HepG2 (cell line): ENCODE measurements at regions not wholly inside any gene's neighbourhood (a gene's known extent, or its start where the extent isn't known, plus 50 kb on each side); places are given as distances from the start of the nearest gene placed in this dataset.
"Not testable (repeated sequence)": the region's sequence is repeated elsewhere in the genome, so short reads cannot be mapped to it uniquely, and the experiment has no call there.

Experiments used
- ATAC-seq: fragments of 200-7000 bp; cut with Tn5 transposase; 3 replicates; pipeline ENCODE4 v1.9.1; 2020; ENCODE audit warnings: mild to moderate bottlenecking, moderate library complexity
- BruUV-seq: library from RNA; stranded (reverse); fragments of 400-500 nt; replicated peaks from 2 replicates; lab custom pipeline; 2021; lab: Mats Ljungman, UMichigan
- CTCF ChIA-PET: fragments of 300-600 bp; formaldehyde crosslinking; extraction: SDS; loops from one replicate; lab custom pipeline; 2021; ENCODE audit warnings: low total read pairs, inconsistent platforms, low intra/inter-chr PET ratio; lab: Yijun Ruan, JAX
- POLR2A ChIA-PET: fragments of 350-600 bp; sonication (Branson Sonifier 250); formaldehyde crosslinking; loops from one replicate; lab custom pipeline; 2020; ENCODE audit warnings: antibody characterized with exemption, inconsistent platforms; lab: Yijun Ruan, JAX
- DNase-seq: peaks from one replicate; pipeline ENCODE4 v3.0.0-alpha.2; 2015; ENCODE audit warnings: low spot score
- FAIRE-seq: peaks from 3 replicates; lab custom pipeline; 2011; peaks lifted over from hg19 to GRCh38; lab: Jason Lieb, UNC
- H2AFZ ChIP-seq: one replicate; pipeline ENCODE4 v1.6.1; 2011; ENCODE audit warnings: low read length, inconsistent platforms
- H3K27ac ChIP-seq: fragments of 300-600 bp; 3 replicates; pipeline ENCODE4 v1.8.0; 2011; ENCODE audit warnings: mixed run types, mild to moderate bottlenecking, mixed read lengths, low read length, inconsistent platforms; ENCODE audit not compliant: insufficient read depth; ENCODE audit errors: extremely low read length
- H3K27me3 ChIP-seq, 2 experiments: fragments of 200-600 bp in 1 of 2; 2 replicates in 1 of 2; 3 replicates in 1 of 2; pipeline versions ENCODE4 v1.6.0 to v1.8.0; 2011; ENCODE audit warnings: low read length in 2 of 2, mild to moderate bottlenecking in 2 of 2, moderate library complexity in 2 of 2, inconsistent platforms in 1 of 2; ENCODE audit not compliant: insufficient read depth in 2 of 2, control insufficient read depth in 1 of 2
- H3K36me3 ChIP-seq, 2 experiments: fragments of 200-600 bp in 1 of 2; replicated peaks in 1 of 2; 2 replicates in 1 of 2; 3 replicates in 1 of 2; pipeline versions ENCODE4 v1.5.1 to v1.8.0; 2011; ENCODE audit warnings: low read length in 2 of 2, inconsistent platforms in 1 of 2; ENCODE audit not compliant: insufficient read depth in 2 of 2, control insufficient read depth in 1 of 2
- H3K4me1 ChIP-seq: 2 replicates; pipeline ENCODE4 v1.5.1; 2012; ENCODE audit warnings: low read length, inconsistent platforms; ENCODE audit not compliant: insufficient read depth
- H3K4me2 ChIP-seq: 2 replicates; pipeline ENCODE4 v1.6.0; 2011; ENCODE audit warnings: low read depth, low read length, inconsistent platforms
- H3K4me3 ChIP-seq, 3 experiments: fragments of 200-600 bp in 1 of 3; sonication (generic), shearing (Covaris generic) in 1 of 3; replicated peaks in 1 of 3; 2 replicates each; pipeline ENCODE4 v1.5.1; 2011 to 2016; ENCODE audit warnings: low read length in 3 of 3, inconsistent platforms in 2 of 3, low read depth in 2 of 3, mild to moderate bottlenecking in 2 of 3, control low read depth in 1 of 3, mixed read lengths in 1 of 3; ENCODE audit not compliant: insufficient read depth in 1 of 3
- H3K79me2 ChIP-seq: one replicate; pipeline ENCODE4 v1.6.1; 2011; ENCODE audit warnings: low read length, inconsistent platforms; ENCODE audit not compliant: insufficient read depth
- H3K9ac ChIP-seq: 2 replicates; pipeline ENCODE4 v1.6.0; 2011; ENCODE audit warnings: mild to moderate bottlenecking, low read depth, low read length, inconsistent platforms; ENCODE audit not compliant: insufficient read depth
- H3K9me3 ChIP-seq: 2 replicates; pipeline ENCODE4 v1.5.1; 2012; ENCODE audit warnings: mild to moderate bottlenecking, low read length
- H4K20me1 ChIP-seq: 2 replicates; pipeline ENCODE4 v1.6.0; 2011; ENCODE audit warnings: inconsistent platforms, mild to moderate bottlenecking, low read length, moderate library complexity; ENCODE audit not compliant: insufficient read depth
- MIER3 ChIP-seq: IDR thresholded peaks from 2 replicates; pipeline ENCODE4 v1.6.1; 2016; ENCODE audit warnings: missing compliant biosample characterization, borderline replicate concordance
- NCOA1 ChIP-seq: sonication (generic); formaldehyde crosslinking; IDR thresholded peaks from 2 replicates; pipeline ENCODE4 v1.9.0; 2021; ENCODE audit warnings: missing genetic modification reagents
- SALL2 ChIP-seq: sonication (generic); formaldehyde crosslinking; IDR thresholded peaks from 2 replicates; pipeline ENCODE4 v1.8.1; 2023; ENCODE audit warnings: mild to moderate bottlenecking, missing genetic modification reagents, inconsistent platforms
- SSRP1 ChIP-seq: IDR thresholded peaks from 2 replicates; pipeline ENCODE4 v1.6.1; 2016; ENCODE audit warnings: control low read depth
- STAG1 ChIP-seq: sonication (generic); formaldehyde crosslinking; IDR thresholded peaks from 2 replicates; pipeline ENCODE4 v1.4.0; 2020; ENCODE audit warnings: missing genetic modification reagents
- ZNF710 ChIP-seq: sonication (generic); formaldehyde crosslinking; IDR thresholded peaks from 2 replicates; pipeline ENCODE4 v1.5.0; 2020; ENCODE audit warnings: mild to moderate bottlenecking, missing genetic modification reagents, borderline replicate concordance
- ZNF891 ChIP-seq: sonication (generic); formaldehyde crosslinking; IDR thresholded peaks from 2 replicates; pipeline ENCODE4 v1.5.0; 2020; ENCODE audit warnings: mild to moderate bottlenecking, missing genetic modification reagents
- WGBS: methylation state at CpG from one replicate; pipeline ENCODE4 v1.1.6; 2017; ENCODE audit warnings: low lambda C conversion rate; 5-methylcytosine and 5-hydroxymethylcytosine counted together
- in situ Hi-C: cut with HindIII; loops from 2 replicates; pipeline ENCODE4 v1.10.0; 2017; ENCODE audit warnings: low pct_unique_long_range_greater_than_20kb; ENCODE audit not compliant: extremely low pct_ligation_motif_present
- intact Hi-C: fragments of 100-400 bp; cut with micrococcal nuclease; formaldehyde crosslinking; loops from one replicate; pipeline ENCODE4 v1.10.0; 2022; ENCODE audit not compliant: unreplicated experiment
- TF ChIP-seq, protein P1 (sequence below): sonication (generic); formaldehyde crosslinking; IDR thresholded peaks from 2 replicates; pipeline ENCODE4 v1.5.1; 2020; ENCODE audit warnings: mild to moderate bottlenecking, missing genetic modification reagents, borderline replicate concordance
- TF ChIP-seq, protein P2 (sequence below): sonication (generic); formaldehyde crosslinking; IDR thresholded peaks from 2 replicates; pipeline ENCODE4 v1.8.1; 2023; ENCODE audit warnings: mild to moderate bottlenecking, missing genetic modification reagents

- TF ChIP-seq ZNF891 (CRISPR knock-in tag): no peak
- TF ChIP-seq ZNF710 (CRISPR knock-in tag): no peak
- TF ChIP-seq SSRP1 (CRISPR knock-in tag): no peak
- TF ChIP-seq NCOA1: no peak
- TF ChIP-seq, protein P1, sequence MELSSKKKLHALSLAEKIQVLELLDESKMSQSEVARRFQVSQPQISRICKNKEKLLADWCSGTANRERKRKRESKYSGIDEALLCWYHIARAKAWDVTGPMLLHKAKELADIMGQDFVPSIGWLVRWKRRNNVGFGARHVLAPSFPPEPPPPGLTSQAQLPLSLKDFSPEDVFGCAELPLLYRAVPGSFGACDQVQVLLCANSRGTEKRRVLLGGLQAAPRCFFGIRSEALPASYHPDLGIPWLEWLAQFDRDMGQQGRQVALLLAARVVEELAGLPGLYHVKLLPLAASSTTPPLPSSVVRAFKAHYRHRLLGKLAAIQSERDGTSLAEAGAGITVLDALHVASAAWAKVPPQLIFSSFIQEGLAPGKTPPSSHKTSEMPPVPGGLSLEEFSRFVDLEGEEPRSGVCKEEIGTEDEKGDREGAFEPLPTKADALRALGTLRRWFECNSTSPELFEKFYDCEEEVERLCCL (CRISPR knock-in tag): no peak
- TF ChIP-seq STAG1 (CRISPR knock-in tag): peak; percentile 68
- no peak for TF ChIP-seq SALL2
- TF ChIP-seq, protein P2, sequence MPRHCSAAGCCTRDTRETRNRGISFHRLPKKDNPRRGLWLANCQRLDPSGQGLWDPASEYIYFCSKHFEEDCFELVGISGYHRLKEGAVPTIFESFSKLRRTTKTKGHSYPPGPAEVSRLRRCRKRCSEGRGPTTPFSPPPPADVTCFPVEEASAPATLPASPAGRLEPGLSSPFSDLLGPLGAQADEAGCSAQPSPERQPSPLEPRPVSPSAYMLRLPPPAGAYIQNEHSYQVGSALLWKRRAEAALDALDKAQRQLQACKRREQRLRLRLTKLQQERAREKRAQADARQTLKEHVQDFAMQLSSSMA: no peak
Observed at GRCh38 chr2:168328421-168328820, 81.0 kb upstream of the STK39 start (continued).

GRCh38 chr2:168330624-168331423 lies 83.4 kb upstream of the STK39 start:
- no peaks in the 10 kb centered on the region for H3K36me3 ChIP-seq
- no peaks in the 10 kb centered on the region for H4K20me1 ChIP-seq
- no peak overlapping the region for H2AFZ ChIP-seq
- DNase-seq (no peak), ATAC-seq (no peak), FAIRE-seq (no peak)
- no peak overlapping the region for H3K4me2 ChIP-seq
- peaks cover 17% of the 10 kb centered on the region for H3K4me1 ChIP-seq
- BruUV-seq: no TSS peak
- no peak overlapping the region for H3K9ac ChIP-seq
- intact Hi-C loops: no loop called here
- TF ChIP-seq MIER3: no peak
- no peak for TF ChIP-seq NCOA1
- peaks cover 14% of the 10 kb centered on the region; the same call in 1 of the 2 replicates for H3K9me3 ChIP-seq
- no peaks in the 10 kb centered on the region for H3K79me2 ChIP-seq
- in situ Hi-C loops: no loop called here
- H3K27ac ChIP-seq: no peak overlapping the region
- no peak overlapping the region for H3K4me3 ChIP-seq
- H3K27me3 ChIP-seq: no peaks in the 10 kb centered on the region
- ChIA-PET CTCF (no interaction called here), POLR2A (no interaction called here)

DNA sequence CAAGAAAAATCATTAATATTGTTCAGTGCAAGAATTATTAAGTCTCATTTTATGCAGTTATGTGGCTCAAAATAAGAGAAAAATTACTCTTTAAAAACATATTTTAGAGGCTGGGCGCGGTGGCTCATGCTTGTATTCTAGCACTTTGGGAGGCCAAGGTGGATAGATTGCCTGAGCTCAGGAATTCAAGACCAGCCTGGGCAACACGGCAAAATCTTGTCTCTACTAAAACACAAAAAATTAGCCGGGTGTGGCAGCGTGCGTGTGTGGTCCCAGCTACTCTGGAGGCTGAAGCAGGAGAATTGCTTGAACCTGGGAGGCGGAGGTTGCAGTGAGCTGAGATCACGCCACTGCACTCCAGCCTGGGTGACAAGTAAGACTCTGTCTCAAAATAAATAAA lies 87.9 kb upstream of the STK39 start:
- H3K4me2 ChIP-seq, H3K27me3 ChIP-seq, H3K4me1 ChIP-seq, H3K36me3 ChIP-seq, H3K79me2 ChIP-seq, BruUV-seq, H3K4me3 ChIP-seq, POLR2A ChIA-PET, H3K9ac ChIP-seq, FAIRE-seq, ATAC-seq, H2AFZ ChIP-seq, H4K20me1 ChIP-seq, CTCF ChIA-PET, intact Hi-C loops, DNase-seq, H3K27ac ChIP-seq: not testable (repeated sequence)
- in situ Hi-C loops: loop anchor here (5.0 kb wide), 1 partner anchor 173 kb away; no protein-coding TSS in a partner anchor
- peaks cover 11% of the 10 kb centered on the region; the same call in 1 of the 2 replicates for H3K9me3 ChIP-seq
- WGBS: 58% methylated on average over 8 of the region's 8 CpGs
